B cell (primary cell): ENCODE measurements at regions not wholly inside any gene's neighbourhood (a gene's known extent, or its start where the extent isn't known, plus 50 kb on each side); places are given as distances from the start of the nearest gene placed in this dataset.

Experiments used
- EZH2 ChIP-seq: IDR thresholded peaks from 2 replicates; pipeline ENCODE4 v1.6.1; 2012; ENCODE audit warnings: borderline replicate concordance, low read depth, mild to moderate bottlenecking, moderate library complexity, low read length; ENCODE audit not compliant: insufficient read depth, poor library complexity, severe bottlenecking
- TF ChIP-seq, protein P1 (sequence below): fragments of 200-600 bp; IDR thresholded peaks from one replicate; pipeline ENCODE4 v1.8.0; 2022; ENCODE audit warnings: antibody characterized with exemption, mild to moderate bottlenecking

GRCh38 chr2:20565101-20565622 lies 85.7 kb downstream of the HS1BP3 start:
- TF ChIP-seq, protein P1, sequence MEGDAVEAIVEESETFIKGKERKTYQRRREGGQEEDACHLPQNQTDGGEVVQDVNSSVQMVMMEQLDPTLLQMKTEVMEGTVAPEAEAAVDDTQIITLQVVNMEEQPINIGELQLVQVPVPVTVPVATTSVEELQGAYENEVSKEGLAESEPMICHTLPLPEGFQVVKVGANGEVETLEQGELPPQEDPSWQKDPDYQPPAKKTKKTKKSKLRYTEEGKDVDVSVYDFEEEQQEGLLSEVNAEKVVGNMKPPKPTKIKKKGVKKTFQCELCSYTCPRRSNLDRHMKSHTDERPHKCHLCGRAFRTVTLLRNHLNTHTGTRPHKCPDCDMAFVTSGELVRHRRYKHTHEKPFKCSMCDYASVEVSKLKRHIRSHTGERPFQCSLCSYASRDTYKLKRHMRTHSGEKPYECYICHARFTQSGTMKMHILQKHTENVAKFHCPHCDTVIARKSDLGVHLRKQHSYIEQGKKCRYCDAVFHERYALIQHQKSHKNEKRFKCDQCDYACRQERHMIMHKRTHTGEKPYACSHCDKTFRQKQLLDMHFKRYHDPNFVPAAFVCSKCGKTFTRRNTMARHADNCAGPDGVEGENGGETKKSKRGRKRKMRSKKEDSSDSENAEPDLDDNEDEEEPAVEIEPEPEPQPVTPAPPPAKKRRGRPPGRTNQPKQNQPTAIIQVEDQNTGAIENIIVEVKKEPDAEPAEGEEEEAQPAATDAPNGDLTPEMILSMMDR, result no peak
- no peak for TF ChIP-seq EZH2
